Ovary (tissue), 7 donors: ENCODE measurements at regions not wholly inside any gene's neighbourhood (a gene's known extent, or its start where the extent isn't known, plus 50 kb on each side); places are given as distances from the start of the nearest gene placed in this dataset.

Source experiments
- DNase-seq, 5 donors: peaks; one replicate each; pipeline ENCODE4 v3.0.0-alpha.2; 2019 to 2020
- H3K27ac ChIP-seq, 2 donors: fragments of 200-600 bp; one replicate each; pipeline versions ENCODE4 v1.5.1 to v1.8.0; 2019 to 2022
- H3K27me3 ChIP-seq: fragments of 200-600 bp; one replicate; pipeline ENCODE4 v1.8.0; 2022
- H3K36me3 ChIP-seq: fragments of 200-600 bp; sonication (generic); one replicate; pipeline ENCODE4 v1.5.1; 2019
- H3K4me1 ChIP-seq: one replicate; pipeline ENCODE4 v1.8.1; 2013; ENCODE audit warnings: mild to moderate bottlenecking, moderate library complexity; ENCODE audit not compliant: insufficient read depth
- H3K4me3 ChIP-seq: fragments of 200-600 bp; sonication (generic); one replicate; pipeline ENCODE4 v1.5.1; 2017
- H3K9me3 ChIP-seq, 2 donors: fragments of 200-600 bp in 1 of 2; sonication (generic) in 1 of 2; one replicate each; pipeline versions ENCODE4 v1.5.1 to v1.8.1; 2013 to 2019; ENCODE audit warnings: mild to moderate bottlenecking in 1 of 2, moderate library complexity in 1 of 2
- CTCF ChIP-seq, 3 donors: fragments of 450-650 bp in 2 of 3; fragments of 200-600 bp in 1 of 3; IDR thresholded peaks; one replicate each; pipeline versions ENCODE4 v1.5.1 to v1.8.0; 2016 to 2022; ENCODE audit warnings: antibody characterized with exemption in 3 of 3, mild to moderate bottlenecking in 1 of 3
- EP300 ChIP-seq: sonication (generic); formaldehyde crosslinking; IDR thresholded peaks from one replicate; pipeline ENCODE4 v1.6.1; 2017; ENCODE audit warnings: antibody characterized with exemption
- POLR2A ChIP-seq: fragments of 450-650 bp; IDR thresholded peaks from one replicate; pipeline ENCODE4 v1.6.1; 2017; ENCODE audit warnings: antibody characterized with exemption, mild to moderate bottlenecking, moderate library complexity
- WGBS, 3 donors: extraction: QIAGEN DNeasy Blood & Tissue Kit in 1 of 3; methylation state at CpG; one replicate each; pipeline versions ENCODE4 v1.1.5 to v1.1.7; 2013 to 2017; 5-methylcytosine and 5-hydroxymethylcytosine counted together
- intact Hi-C, 4 donors: fragments of 100-400 bp; cut with DNase I; formaldehyde crosslinking; loops; one replicate each; pipeline versions ENCODE4 v1.11.0 to v1.15.1; 2022 to 2023
- donor health status: DM: no; HTN: no; CAD: no; lungs with moderate emphysema.
- donor health status: DM: no; HTN: no; CAD: no.
- donor health status: Bipolar disorder and iron deficiency.
- donor health status: DM: no; HTN: no; CAD: no.
- donor health status: DM: yes; HTN: yes; CAD: no.

DNA sequence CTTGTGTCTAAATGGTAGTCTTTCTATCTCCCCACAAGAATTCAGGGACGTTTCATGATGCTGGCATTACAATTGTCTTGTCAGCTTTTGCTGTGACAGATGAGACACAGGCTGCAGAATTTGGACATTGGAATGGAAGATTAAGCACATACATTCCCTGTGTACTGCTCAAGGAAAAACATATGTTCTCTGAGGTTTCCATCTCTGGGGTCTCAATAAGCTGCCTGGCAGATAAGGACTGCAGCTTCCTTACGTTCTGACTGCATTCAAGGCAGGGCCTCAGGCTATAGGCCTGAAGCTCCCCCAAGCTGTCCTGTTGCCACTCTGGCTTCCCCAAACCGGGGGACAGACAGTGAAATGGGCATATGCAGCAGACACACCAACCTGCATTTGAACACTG, 91.3 kb upstream of the KL start:
- WGBS, 3 donors = 63 to 76% (median 72%) methylated on average over 3 of the region's 3 CpGs
- intact Hi-C loops = no loop called here
- Histone ChIP-seq H3K27me3 (no peaks in the 10 kb centered on the region), H3K9me3 (no peaks in the 10 kb centered on the region), H3K4me3 (no peak overlapping the region), H3K4me1 (no peaks in the 10 kb centered on the region), H3K27ac (no peak overlapping the region), H3K36me3 (no peaks in the 10 kb centered on the region)
- DNase-seq = no peak
- TF ChIP-seq CTCF (IDR thresholded peaks at IDR 0.05) (no peak), POLR2A (no peak), EP300 (no peak)

DNA sequence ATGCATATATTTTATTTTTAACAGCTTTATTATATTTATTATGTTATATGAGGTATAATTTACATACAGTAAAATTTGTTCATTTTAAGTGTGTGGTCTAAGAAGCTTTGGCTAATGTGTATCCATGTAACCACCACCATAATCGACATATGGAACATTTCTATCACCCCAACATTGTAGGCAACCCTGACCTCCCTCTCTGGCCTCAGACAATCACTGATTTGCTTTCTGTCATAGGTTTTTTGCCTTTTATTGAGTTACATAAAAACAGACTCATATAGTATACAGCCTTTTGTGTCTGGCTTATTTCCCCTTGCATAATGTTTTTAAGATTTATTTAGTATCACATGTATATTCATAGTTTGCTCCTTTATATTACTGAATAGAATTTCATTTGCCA, 90.7 kb upstream of the KL start:
- Histone ChIP-seq H3K36me3 (no peaks in the 10 kb centered on the region), H3K4me3 (no peak overlapping the region), H3K27me3 (no peaks in the 10 kb centered on the region), H3K27ac (no peak overlapping the region), H3K4me1 (no peaks in the 10 kb centered on the region), H3K9me3 (no peaks in the 10 kb centered on the region)
- 52 to 59% (median 53%) methylated on average over 1 of the region's 1 CpG for WGBS, 3 donors
- no peak for DNase-seq
- intact Hi-C loops = no loop called here
- TF ChIP-seq POLR2A (no peak), EP300 (no peak), CTCF (IDR thresholded peaks at IDR 0.05) (no peak)

GRCh38 chr13:32932376-32932775, 83.8 kb upstream of the KL start:
- DNase-seq = no peak
- Histone ChIP-seq H3K4me3 (no peak overlapping the region), H3K4me1 (no peaks in the 10 kb centered on the region), H3K9me3 (no peaks in the 10 kb centered on the region), H3K27me3 (no peaks in the 10 kb centered on the region), H3K36me3 (no peaks in the 10 kb centered on the region), H3K27ac (no peak overlapping the region)
- 19 to 27% (median 23%) methylated on average over 2 of the region's 2 CpGs for WGBS, 3 donors
- intact Hi-C loops = no loop called here
- no peak for TF ChIP-seq EP300
- no peak for TF ChIP-seq CTCF (IDR thresholded peaks at IDR 0.05)
- TF ChIP-seq POLR2A = no peak

- Histone ChIP-seq H3K27me3 (no peaks in the 10 kb centered on the region), H3K4me1 (no peaks in the 10 kb centered on the region), H3K27ac (no peak overlapping the region), H3K36me3 (no peaks in the 10 kb centered on the region), H3K9me3 (no peaks in the 10 kb centered on the region), H3K4me3 (no peak overlapping the region)
- intact Hi-C loops = loop anchor here in 1 of 4 donors (2.0 kb wide), 1 partner anchor 46 kb away; no protein-coding TSS in a partner anchor
- TF ChIP-seq POLR2A (no peak), EP300 (no peak), CTCF (IDR thresholded peaks at IDR 0.05) (no peak)
- no peak for DNase-seq
- 40 to 57% (median 42%) methylated on average over 3 of the region's 3 CpGs for WGBS, 3 donors
Measured at GRCh38 chr13:32936716-32937115, 79.5 kb upstream of the KL start.

DNA sequence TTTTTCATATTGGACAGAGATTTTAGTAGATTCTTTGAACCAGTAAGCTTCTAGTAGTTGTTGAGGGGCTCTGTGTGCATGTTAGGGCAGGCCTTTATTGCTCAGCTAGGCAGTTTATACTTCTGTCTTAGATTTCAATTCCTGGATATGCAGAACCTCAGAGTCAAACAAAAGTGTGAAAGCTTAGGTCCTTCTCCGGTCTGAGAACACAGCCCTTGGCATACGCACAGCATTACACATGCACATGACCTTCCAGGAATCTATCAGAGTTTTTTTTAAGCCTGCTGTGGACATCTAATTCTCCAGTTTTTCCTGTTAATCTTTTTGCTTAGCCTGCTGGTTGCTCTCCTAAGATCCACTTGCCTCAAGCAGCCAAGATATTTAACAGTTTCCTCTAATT, 77.9 kb upstream of the KL start:
- Histone ChIP-seq H3K4me1 (no peaks in the 10 kb centered on the region), H3K27me3 (no peaks in the 10 kb centered on the region), H3K27ac (no peak overlapping the region), H3K36me3 (no peaks in the 10 kb centered on the region), H3K4me3 (no peak overlapping the region), H3K9me3 (no peaks in the 10 kb centered on the region)
- no peak for DNase-seq
- WGBS, 3 donors = 75 to 89% (median 88%) methylated on average over 2 of the region's 2 CpGs
- TF ChIP-seq CTCF (IDR thresholded peaks at IDR 0.05) = no peak
- TF ChIP-seq EP300 = no peak
- no peak for TF ChIP-seq POLR2A
- intact Hi-C loops = no loop called here
